ENCODE measurements at regions not wholly inside any gene's neighbourhood (a gene's known extent, or its start where the extent isn't known, plus 50 kb on each side); places are given as distances from the start of the nearest gene placed in this dataset.
"Not testable (repeated sequence)": the region's sequence is repeated elsewhere in the genome, so short reads cannot be mapped to it uniquely, and the experiment has no call there.

DNA sequence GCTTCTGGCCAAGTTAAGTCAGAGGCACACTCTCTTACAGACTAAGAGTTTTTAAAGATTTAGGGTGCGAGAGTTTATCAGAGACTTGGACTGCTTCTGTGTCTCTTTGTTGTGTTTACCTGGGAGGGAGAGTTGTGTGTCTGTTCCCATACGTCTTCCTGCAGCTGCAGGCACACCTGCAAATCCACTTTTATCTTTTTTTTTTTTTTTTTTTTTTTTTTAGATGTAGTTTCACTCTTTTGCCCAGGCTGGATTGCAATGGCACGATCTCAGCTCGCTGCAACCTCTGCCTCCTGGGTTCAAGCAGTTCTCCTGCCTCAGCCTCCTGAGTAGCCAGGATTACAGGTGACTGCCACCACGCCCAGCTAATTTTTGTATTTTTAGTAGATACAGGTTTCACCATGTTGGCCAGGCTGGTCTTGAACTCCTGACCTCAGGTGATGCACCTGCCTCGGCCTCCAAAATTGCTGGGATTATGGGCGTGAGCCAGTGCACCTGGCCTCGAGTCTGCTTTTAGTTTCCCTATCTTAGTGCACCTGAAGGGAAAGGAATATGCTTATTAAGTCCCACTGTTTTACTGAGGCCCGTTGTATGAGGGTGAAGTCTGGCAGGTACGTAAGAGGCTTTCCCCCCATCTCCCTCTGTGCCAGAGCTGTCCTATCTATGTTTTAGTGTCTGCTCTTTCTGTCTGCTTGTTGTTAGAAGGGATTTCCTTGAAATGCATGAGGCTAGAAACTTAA, 1488.0 kb downstream of the CDH11 start:
- TF ChIP-seq, protein P1, sequence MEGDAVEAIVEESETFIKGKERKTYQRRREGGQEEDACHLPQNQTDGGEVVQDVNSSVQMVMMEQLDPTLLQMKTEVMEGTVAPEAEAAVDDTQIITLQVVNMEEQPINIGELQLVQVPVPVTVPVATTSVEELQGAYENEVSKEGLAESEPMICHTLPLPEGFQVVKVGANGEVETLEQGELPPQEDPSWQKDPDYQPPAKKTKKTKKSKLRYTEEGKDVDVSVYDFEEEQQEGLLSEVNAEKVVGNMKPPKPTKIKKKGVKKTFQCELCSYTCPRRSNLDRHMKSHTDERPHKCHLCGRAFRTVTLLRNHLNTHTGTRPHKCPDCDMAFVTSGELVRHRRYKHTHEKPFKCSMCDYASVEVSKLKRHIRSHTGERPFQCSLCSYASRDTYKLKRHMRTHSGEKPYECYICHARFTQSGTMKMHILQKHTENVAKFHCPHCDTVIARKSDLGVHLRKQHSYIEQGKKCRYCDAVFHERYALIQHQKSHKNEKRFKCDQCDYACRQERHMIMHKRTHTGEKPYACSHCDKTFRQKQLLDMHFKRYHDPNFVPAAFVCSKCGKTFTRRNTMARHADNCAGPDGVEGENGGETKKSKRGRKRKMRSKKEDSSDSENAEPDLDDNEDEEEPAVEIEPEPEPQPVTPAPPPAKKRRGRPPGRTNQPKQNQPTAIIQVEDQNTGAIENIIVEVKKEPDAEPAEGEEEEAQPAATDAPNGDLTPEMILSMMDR (IDR thresholded peaks at IDR 0.05; ENCODE audit: low read depth, low read length), result not testable (repeated sequence)
- not testable (repeated sequence) for TF ChIP-seq POLR2A (IDR thresholded peaks at IDR 0.05; ENCODE audit: extremely low read depth, insufficient read length); MYC (IDR thresholded peaks at IDR 0.05; ENCODE audit: low read depth, low read length)
- TF ChIP-seq, protein P2, sequence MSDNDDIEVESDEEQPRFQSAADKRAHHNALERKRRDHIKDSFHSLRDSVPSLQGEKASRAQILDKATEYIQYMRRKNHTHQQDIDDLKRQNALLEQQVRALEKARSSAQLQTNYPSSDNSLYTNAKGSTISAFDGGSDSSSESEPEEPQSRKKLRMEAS (IDR thresholded peaks at IDR 0.05; ENCODE audit: low read depth, low read length), result not testable (repeated sequence)
